Left lung (tissue), 4 donors: ENCODE measurements at regions not wholly inside any gene's neighbourhood (a gene's known extent, or its start where the extent isn't known, plus 50 kb on each side); places are given as distances from the start of the nearest gene placed in this dataset.

Experiments
- ATAC-seq: fragments of 200-7000 bp; cut with Tn5 transposase; one replicate; pipeline ENCODE4 v1.9.1; 2020; ENCODE audit warnings: moderate library complexity
- DNase-seq, 4 donors: peaks; one replicate each; pipeline ENCODE4 v3.0.0-alpha.2; 2013 to 2020
- H3K27ac ChIP-seq, 2 donors: fragments of 200-600 bp; sonication (generic) in 1 of 2; one replicate each; pipeline versions ENCODE4 v1.5.0 to v1.8.0; 2020 to 2021
- H3K27me3 ChIP-seq, 2 donors: fragments of 200-600 bp; sonication (generic) in 1 of 2; one replicate each; pipeline versions ENCODE4 v1.5.0 to v1.8.0; 2020 to 2021
- H3K36me3 ChIP-seq, 2 donors: fragments of 200-600 bp; sonication (generic) in 1 of 2; one replicate each; pipeline versions ENCODE4 v1.5.0 to v1.8.0; 2020 to 2021
- H3K4me1 ChIP-seq, 2 donors: fragments of 200-600 bp; one replicate each; pipeline ENCODE4 v1.8.0; 2021
- H3K4me3 ChIP-seq, 2 donors: fragments of 200-600 bp; sonication (generic) in 1 of 2; one replicate each; pipeline versions ENCODE4 v1.5.0 to v1.8.0; 2020 to 2021; ENCODE audit warnings: mild to moderate bottlenecking in 1 of 2
- H3K9me3 ChIP-seq, 2 donors: fragments of 200-600 bp; sonication (generic) in 1 of 2; one replicate each; pipeline versions ENCODE4 v1.5.0 to v1.8.0; 2020 to 2021
- intact Hi-C, 2 donors: fragments of 100-400 bp; cut with DNase I; formaldehyde crosslinking; loops; one replicate each; pipeline versions ENCODE4 v1.11.2 to v1.14.2; 2022
- TF ChIP-seq, protein P1 (sequence below), 2 donors: fragments of 200-600 bp; sonication (generic) in 1 of 2; IDR thresholded peaks; one replicate each; pipeline versions ENCODE4 v1.5.0 to v1.8.0; 2021; ENCODE audit warnings: antibody characterized with exemption in 2 of 2
- donor health status: DM: no; HTN: yes; CAD: no.
- donor health status: DM: no; HTN: no; CAD: no.

GRCh38 chr2:105943977-105944376, 199.3 kb downstream of the NCK2 start:
- no peaks in the 10 kb centered on the region for H3K4me1 ChIP-seq
- DNase-seq (no peak), ATAC-seq (no peak)
- TF ChIP-seq, protein P1, sequence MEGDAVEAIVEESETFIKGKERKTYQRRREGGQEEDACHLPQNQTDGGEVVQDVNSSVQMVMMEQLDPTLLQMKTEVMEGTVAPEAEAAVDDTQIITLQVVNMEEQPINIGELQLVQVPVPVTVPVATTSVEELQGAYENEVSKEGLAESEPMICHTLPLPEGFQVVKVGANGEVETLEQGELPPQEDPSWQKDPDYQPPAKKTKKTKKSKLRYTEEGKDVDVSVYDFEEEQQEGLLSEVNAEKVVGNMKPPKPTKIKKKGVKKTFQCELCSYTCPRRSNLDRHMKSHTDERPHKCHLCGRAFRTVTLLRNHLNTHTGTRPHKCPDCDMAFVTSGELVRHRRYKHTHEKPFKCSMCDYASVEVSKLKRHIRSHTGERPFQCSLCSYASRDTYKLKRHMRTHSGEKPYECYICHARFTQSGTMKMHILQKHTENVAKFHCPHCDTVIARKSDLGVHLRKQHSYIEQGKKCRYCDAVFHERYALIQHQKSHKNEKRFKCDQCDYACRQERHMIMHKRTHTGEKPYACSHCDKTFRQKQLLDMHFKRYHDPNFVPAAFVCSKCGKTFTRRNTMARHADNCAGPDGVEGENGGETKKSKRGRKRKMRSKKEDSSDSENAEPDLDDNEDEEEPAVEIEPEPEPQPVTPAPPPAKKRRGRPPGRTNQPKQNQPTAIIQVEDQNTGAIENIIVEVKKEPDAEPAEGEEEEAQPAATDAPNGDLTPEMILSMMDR (IDR thresholded peaks at IDR 0.05): no peak
- H3K27ac ChIP-seq: no peak overlapping the region
- H3K27me3 ChIP-seq: no peaks in the 10 kb centered on the region
- peaks cover 0 to 10% of the 10 kb centered on the region in 2 donors for H3K9me3 ChIP-seq
- intact Hi-C loops: no loop called here
- H3K4me3 ChIP-seq: no peak overlapping the region
- H3K36me3 ChIP-seq: no peaks in the 10 kb centered on the region
